ENCODE measurements at regions not wholly inside any gene's neighbourhood (a gene's known extent, or its start where the extent isn't known, plus 50 kb on each side); places are given as distances from the start of the nearest gene placed in this dataset.

- no peak overlapping the region for H3K4me3 ChIP-seq (ENCODE audit: low read depth, low read length)
- FAIRE-seq (no peak), DNase-seq (ENCODE audit: low read depth) (no peak)
- TF ChIP-seq, protein P1, sequence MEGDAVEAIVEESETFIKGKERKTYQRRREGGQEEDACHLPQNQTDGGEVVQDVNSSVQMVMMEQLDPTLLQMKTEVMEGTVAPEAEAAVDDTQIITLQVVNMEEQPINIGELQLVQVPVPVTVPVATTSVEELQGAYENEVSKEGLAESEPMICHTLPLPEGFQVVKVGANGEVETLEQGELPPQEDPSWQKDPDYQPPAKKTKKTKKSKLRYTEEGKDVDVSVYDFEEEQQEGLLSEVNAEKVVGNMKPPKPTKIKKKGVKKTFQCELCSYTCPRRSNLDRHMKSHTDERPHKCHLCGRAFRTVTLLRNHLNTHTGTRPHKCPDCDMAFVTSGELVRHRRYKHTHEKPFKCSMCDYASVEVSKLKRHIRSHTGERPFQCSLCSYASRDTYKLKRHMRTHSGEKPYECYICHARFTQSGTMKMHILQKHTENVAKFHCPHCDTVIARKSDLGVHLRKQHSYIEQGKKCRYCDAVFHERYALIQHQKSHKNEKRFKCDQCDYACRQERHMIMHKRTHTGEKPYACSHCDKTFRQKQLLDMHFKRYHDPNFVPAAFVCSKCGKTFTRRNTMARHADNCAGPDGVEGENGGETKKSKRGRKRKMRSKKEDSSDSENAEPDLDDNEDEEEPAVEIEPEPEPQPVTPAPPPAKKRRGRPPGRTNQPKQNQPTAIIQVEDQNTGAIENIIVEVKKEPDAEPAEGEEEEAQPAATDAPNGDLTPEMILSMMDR (IDR thresholded peaks at IDR 0.05; ENCODE audit: insufficient read depth, low read length, severe bottlenecking) = no peak
- no peaks in the 10 kb centered on the region for H3K27me3 ChIP-seq (ENCODE audit: control insufficient read depth, insufficient read depth, low read length)
- H3K36me3 ChIP-seq (ENCODE audit: control insufficient read depth, insufficient read depth, low read length) = no peaks in the 10 kb centered on the region
Measured at GRCh38 chr3:26358405-26358804, 264.2 kb upstream of the LRRC3B start.

DNA sequence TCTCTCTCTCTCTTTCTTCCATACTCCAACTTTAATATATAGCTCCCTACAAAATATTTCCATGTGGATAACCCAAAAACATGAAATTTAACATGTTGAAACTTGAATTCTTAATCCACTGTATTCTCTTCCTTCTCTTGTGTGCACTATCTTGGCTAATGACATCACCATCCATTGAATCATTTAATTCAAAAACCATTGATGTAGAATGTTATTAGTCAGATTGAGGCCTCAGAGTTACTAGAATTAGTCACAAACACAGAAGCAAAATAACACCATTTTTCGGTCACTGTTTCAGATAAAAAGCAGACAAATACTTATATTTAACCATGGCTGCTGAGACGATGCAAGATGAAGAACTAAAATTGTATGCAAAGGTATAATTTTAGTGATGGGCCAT, 256.9 kb upstream of the LRRC3B start:
- H3K27me3 ChIP-seq (ENCODE audit: control insufficient read depth, insufficient read depth, low read length) = no peaks in the 10 kb centered on the region
- FAIRE-seq = no peak
- no peak overlapping the region for H3K4me3 ChIP-seq (ENCODE audit: low read depth, low read length)
- TF ChIP-seq, protein P1 (IDR thresholded peaks at IDR 0.05; ENCODE audit: insufficient read depth, low read length, severe bottlenecking) = no peak
- H3K36me3 ChIP-seq (ENCODE audit: control insufficient read depth, insufficient read depth, low read length) = no peaks in the 10 kb centered on the region
- peak; percentile 74 for DNase-seq (ENCODE audit: low read depth)

DNA sequence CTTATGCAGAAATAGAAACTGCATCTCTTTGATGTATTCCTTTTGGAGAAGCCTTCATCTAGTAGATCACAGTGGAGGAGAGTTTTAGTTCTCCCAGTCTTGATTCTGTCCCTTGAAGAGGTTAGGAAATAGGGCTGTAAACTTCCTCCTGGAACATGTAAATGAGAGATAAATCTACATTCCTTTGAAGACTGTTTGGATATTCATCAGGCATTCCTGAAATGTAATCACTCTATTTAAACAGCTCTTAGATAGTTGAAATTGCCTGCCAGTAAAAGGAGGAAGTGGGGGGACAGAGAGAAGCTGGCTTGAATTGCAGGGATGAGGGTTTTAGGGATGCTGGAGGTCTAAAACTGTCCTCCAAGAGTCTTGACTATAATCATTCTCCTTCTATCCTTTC, 254.3 kb upstream of the LRRC3B start:
- H3K36me3 ChIP-seq (ENCODE audit: control insufficient read depth, insufficient read depth, low read length) = no peaks in the 10 kb centered on the region
- TF ChIP-seq, protein P1 (IDR thresholded peaks at IDR 0.05; ENCODE audit: insufficient read depth, low read length, severe bottlenecking) = no peak
- no peak for FAIRE-seq

GRCh38 chr3:26369133-26369532, 253.4 kb upstream of the LRRC3B start:
- Histone ChIP-seq H3K27me3 (ENCODE audit: control insufficient read depth, insufficient read depth, low read length) (no peaks in the 10 kb centered on the region), H3K36me3 (ENCODE audit: control insufficient read depth, insufficient read depth, low read length) (no peaks in the 10 kb centered on the region), H3K4me3 (ENCODE audit: low read depth, low read length) (no peak overlapping the region)
- DNase-seq (ENCODE audit: low read depth) = no peak
- FAIRE-seq = no peak
- TF ChIP-seq, protein P1 (IDR thresholded peaks at IDR 0.05; ENCODE audit: insufficient read depth, low read length, severe bottlenecking) = no peak

More for the DNA sequence above, 254.3 kb upstream of the LRRC3B start:
- Histone ChIP-seq H3K4me3 (ENCODE audit: low read depth, low read length) (no peak overlapping the region), H3K27me3 (ENCODE audit: control insufficient read depth, insufficient read depth, low read length) (no peaks in the 10 kb centered on the region)
- DNase-seq (ENCODE audit: low read depth) = no peak

DNA sequence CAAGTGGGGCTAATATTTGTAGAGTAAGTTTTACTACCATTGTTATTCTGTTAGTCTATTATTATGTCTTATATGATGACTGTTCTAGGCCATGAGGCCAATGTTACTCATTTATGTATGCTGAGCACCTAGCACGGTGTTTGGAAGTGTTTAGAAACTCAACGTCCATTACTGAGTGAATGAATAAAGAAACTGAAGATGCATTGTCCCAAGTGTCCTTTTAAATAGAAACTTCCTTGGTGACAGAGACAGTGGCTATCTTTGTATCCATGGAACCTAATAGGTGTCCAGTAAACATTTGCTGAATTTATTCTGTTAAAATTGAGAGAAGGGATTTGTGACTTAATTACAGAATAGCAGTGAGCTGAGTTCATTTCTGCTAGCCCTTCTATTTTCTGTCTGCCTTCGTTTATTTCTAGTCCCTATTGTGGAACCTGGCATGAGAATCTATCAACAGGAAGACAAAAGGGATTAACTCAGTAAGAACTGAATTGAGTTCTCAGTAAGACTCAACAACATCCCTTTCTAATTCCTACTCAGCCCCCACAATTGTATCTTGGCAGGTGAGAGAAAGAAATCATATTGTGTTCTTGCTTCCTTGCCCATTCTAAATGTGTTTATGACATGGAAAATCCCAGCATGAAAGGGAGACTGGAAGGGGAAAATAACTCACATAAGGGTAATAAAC, 246.6 kb upstream of the LRRC3B start:
- no peak for FAIRE-seq
- no peaks in the 10 kb centered on the region for H3K36me3 ChIP-seq (ENCODE audit: control insufficient read depth, insufficient read depth, low read length)
- TF ChIP-seq, protein P1 (IDR thresholded peaks at IDR 0.05; ENCODE audit: insufficient read depth, low read length, severe bottlenecking) = no peak

GRCh38 chr3:26381411-26381810, 241.2 kb upstream of the LRRC3B start:
- no peaks in the 10 kb centered on the region for H3K27me3 ChIP-seq (ENCODE audit: control insufficient read depth, insufficient read depth, low read length)
- H3K36me3 ChIP-seq (ENCODE audit: control insufficient read depth, insufficient read depth, low read length) = no peaks in the 10 kb centered on the region
- DNase-seq (ENCODE audit: low read depth) (no peak), FAIRE-seq (no peak)
- TF ChIP-seq, protein P1 (IDR thresholded peaks at IDR 0.05; ENCODE audit: insufficient read depth, low read length, severe bottlenecking) = no peak
- H3K4me3 ChIP-seq (ENCODE audit: low read depth, low read length) = no peak overlapping the region

More for the DNA sequence above, 246.6 kb upstream of the LRRC3B start:
- H3K4me3 ChIP-seq (ENCODE audit: low read depth, low read length) = no peak overlapping the region
- no peaks in the 10 kb centered on the region for H3K27me3 ChIP-seq (ENCODE audit: control insufficient read depth, insufficient read depth, low read length)
- DNase-seq (ENCODE audit: low read depth) = no peak
